OCI-LY3 (cell line): ENCODE measurements at regions not wholly inside any gene's neighbourhood (a gene's known extent, or its start where the extent isn't known, plus 50 kb on each side); places are given as distances from the start of the nearest gene placed in this dataset.

Experiments
- H2AFZ ChIP-seq: fragments of 200-600, 300-600 bp; shearing (Covaris generic); 2 replicates; pipeline ENCODE4 v1.6.0; 2014; ENCODE audit warnings: antibody characterized with exemption, low read depth, low read length
- H3K27ac ChIP-seq: fragments of 200-600, 300-600 bp; sonication (generic); 2 replicates; pipeline ENCODE4 v1.5.1; 2014; ENCODE audit warnings: mild to moderate bottlenecking, low read length, moderate library complexity, mixed read lengths
- H3K27me3 ChIP-seq: fragments of 200-600, 300-600 bp; sonication (generic); 2 replicates; pipeline ENCODE4 v1.6.1; 2014; ENCODE audit warnings: low read depth, low read length, mixed read lengths
- H3K36me3 ChIP-seq: fragments of 200-600, 300-600 bp; sonication (generic); replicated peaks from 2 replicates; pipeline ENCODE3; 2014; ENCODE audit warnings: low read depth, low read length, mixed read lengths
- H3K4me1 ChIP-seq: fragments of 300-600, 200-600 bp; sonication (generic); 2 replicates; pipeline ENCODE4 v1.6.1; 2014; ENCODE audit warnings: low read length, mixed read lengths
- H3K4me2 ChIP-seq: fragments of 200-600, 300-600 bp; sonication (generic); 2 replicates; pipeline ENCODE4 v1.6.1; 2014; ENCODE audit warnings: low read length, mixed read lengths
- H3K4me3 ChIP-seq: fragments of 300-600, 200-600 bp; sonication (generic); 2 replicates; pipeline ENCODE4 v1.5.1; 2014; ENCODE audit warnings: antibody characterized with exemption, mild to moderate bottlenecking, low read length, moderate library complexity
- H3K79me2 ChIP-seq: fragments of 300-600, 200-600 bp; shearing (Covaris generic); 2 replicates; pipeline ENCODE4 v1.6.1; 2014; ENCODE audit warnings: mild to moderate bottlenecking, low read length, mixed read lengths
- H3K9ac ChIP-seq: fragments of 300-600, 200-600 bp; shearing (Covaris generic); 2 replicates; pipeline ENCODE4 v1.6.0; 2014; ENCODE audit warnings: mild to moderate bottlenecking, low read length, moderate library complexity
- H3K9me3 ChIP-seq: fragments of 200-600, 300-600 bp; shearing (Covaris generic); 2 replicates; pipeline ENCODE4 v1.6.1; 2014; ENCODE audit warnings: low read length, mixed read lengths; ENCODE audit not compliant: insufficient read depth
- H4K20me1 ChIP-seq: fragments of 200-600, 300-600 bp; sonication (generic); 2 replicates; pipeline ENCODE4 v1.6.1; 2016; ENCODE audit warnings: low read length, mixed read lengths; ENCODE audit not compliant: insufficient read depth
- EZH2phosphoT487 ChIP-seq: fragments of 200-600 bp; shearing (Covaris generic); IDR thresholded peaks from 2 replicates; pipeline ENCODE4 v1.6.1; 2018; ENCODE audit warnings: antibody characterized with exemption, mixed run types, low read depth
- TF ChIP-seq, protein P1 (sequence below): fragments of 200-600, 300-600 bp; sonication (generic); IDR thresholded peaks from 2 replicates; pipeline ENCODE4 v1.5.1; 2014; ENCODE audit warnings: antibody characterized with exemption, low read length, low read depth

DNA sequence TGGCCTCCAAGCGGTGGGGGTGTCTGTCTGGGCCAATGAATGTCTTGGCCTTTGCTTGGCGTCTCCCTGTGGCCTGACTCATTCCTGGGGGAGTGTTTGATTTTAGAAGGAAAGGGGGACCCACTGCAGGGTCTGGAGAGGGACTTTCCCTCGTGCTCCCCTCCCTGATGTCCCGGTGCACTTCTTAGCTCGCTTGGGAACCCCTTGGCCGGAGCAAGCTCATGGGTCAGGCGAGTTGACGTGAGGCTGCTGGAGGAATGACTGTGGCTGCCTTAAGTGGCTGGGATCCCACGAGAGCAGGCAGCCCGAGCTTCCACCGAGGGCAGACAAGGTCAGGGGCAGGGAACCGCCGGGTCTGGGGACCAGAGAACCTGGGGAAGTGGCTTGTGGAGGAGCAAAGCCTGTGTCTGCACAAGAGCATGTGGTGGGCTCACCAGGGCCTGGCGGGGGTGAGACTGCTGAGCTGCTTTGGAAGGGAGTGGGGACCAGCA, 218.4 kb upstream of the C14orf180 start:
- no peak overlapping the region for H3K4me2 ChIP-seq
- no peaks in the 10 kb centered on the region for H3K4me1 ChIP-seq

DNA sequence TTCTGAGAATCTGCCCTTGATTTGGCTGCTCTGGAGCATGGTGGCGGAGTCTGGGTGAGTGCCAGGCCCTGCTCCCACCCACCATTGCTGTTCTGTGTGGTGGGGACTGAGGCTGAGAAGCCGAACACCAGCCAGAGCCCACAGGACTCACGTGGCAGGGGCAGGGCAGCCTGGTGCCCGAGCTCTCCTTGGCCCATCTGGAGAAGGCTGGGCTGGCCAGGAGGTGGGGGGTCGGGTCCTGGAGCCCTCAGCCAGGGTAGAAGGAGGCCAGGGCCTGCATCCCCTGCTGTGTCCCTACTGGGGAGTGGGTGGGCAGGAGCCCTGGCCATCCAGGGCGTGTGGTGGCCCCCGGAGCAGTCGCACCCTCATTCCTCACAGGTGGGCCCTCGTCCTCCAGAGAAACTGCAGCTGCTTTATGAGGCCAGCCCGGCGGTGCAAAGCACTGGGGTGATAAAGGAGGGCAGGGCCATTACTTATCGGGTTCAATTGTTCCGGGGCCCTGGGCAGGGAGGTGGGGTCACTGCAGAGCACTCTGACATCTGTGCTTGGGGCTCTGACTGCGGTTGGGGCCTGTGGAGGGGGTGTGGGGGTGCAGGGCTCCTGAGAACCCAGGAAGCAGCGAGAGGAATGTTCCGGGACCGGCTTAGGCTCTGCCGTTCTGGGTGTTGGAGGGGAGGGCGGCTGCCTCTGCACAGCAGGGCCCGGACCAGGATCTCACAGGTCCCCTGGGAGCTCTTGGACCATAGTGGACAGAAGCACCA, 217.5 kb upstream of the C14orf180 start:
- TF ChIP-seq, protein P1, sequence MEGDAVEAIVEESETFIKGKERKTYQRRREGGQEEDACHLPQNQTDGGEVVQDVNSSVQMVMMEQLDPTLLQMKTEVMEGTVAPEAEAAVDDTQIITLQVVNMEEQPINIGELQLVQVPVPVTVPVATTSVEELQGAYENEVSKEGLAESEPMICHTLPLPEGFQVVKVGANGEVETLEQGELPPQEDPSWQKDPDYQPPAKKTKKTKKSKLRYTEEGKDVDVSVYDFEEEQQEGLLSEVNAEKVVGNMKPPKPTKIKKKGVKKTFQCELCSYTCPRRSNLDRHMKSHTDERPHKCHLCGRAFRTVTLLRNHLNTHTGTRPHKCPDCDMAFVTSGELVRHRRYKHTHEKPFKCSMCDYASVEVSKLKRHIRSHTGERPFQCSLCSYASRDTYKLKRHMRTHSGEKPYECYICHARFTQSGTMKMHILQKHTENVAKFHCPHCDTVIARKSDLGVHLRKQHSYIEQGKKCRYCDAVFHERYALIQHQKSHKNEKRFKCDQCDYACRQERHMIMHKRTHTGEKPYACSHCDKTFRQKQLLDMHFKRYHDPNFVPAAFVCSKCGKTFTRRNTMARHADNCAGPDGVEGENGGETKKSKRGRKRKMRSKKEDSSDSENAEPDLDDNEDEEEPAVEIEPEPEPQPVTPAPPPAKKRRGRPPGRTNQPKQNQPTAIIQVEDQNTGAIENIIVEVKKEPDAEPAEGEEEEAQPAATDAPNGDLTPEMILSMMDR: no peak
- TF ChIP-seq EZH2phosphoT487: no peak
- Histone ChIP-seq H3K4me1 (no peaks in the 10 kb centered on the region), H3K9ac (no peak overlapping the region), H3K9me3 (no peaks in the 10 kb centered on the region), H3K36me3 (no peaks in the 10 kb centered on the region), H2AFZ (no peak overlapping the region), H3K27me3 (no peaks in the 10 kb centered on the region), H4K20me1 (no peaks in the 10 kb centered on the region), H3K79me2 (no peaks in the 10 kb centered on the region), H3K27ac (no peak overlapping the region), H3K4me2 (no peak overlapping the region), H3K4me3 (no peak overlapping the region)

More for the DNA sequence above, 218.4 kb upstream of the C14orf180 start:
- Histone ChIP-seq H3K9me3 (no peaks in the 10 kb centered on the region), H3K36me3 (no peaks in the 10 kb centered on the region), H3K27me3 (no peaks in the 10 kb centered on the region), H2AFZ (no peak overlapping the region), H3K4me3 (no peak overlapping the region), H3K27ac (no peak overlapping the region), H3K9ac (no peak overlapping the region), H4K20me1 (no peaks in the 10 kb centered on the region), H3K79me2 (no peaks in the 10 kb centered on the region)
- TF ChIP-seq, protein P1: no peak
- no peak for TF ChIP-seq EZH2phosphoT487

DNA sequence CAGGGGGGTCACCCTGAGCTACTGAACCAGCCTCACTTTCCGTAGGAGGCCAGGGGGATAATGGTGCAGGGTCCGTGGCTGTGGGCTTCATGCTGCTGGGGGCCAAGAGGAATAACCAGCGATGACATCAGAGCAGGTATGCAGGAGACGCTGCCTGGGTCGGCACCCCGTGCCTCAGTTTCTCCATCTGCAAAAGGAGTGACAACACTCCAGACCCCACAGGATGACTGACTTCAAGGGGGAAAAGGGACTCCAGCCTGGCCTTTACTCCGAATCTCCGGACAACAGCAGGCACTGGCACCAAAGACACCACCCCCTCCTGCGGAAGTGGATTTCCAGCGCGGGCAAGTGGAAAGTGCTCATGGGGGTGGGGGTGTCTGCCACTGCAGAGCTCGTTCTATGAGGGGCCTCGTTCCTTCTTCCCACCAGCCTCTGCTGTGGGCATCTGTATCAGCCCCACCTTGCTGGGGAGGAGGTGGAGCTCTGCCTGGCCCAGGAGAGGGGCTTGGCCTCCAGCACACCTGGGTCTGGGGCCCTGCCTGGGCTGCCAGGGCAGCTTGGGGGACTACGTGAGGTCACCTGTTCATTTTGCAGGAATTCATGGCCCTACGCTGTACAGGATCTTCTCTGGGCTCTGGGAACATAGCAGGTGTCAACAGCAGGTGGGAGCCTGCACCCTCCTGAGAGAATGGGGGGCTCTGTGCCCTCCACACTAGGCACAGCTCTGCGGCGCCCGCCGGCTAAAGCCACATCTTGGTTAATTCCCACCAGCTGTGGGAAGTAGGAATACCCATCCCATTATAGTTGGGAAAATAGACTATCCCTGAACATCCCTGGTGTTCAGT, 216.6 kb upstream of the C14orf180 start:
- Histone ChIP-seq H3K9ac (no peak overlapping the region), H4K20me1 (no peaks in the 10 kb centered on the region), H3K4me3 (no peak overlapping the region), H3K79me2 (no peaks in the 10 kb centered on the region), H3K9me3 (no peaks in the 10 kb centered on the region), H3K4me1 (no peaks in the 10 kb centered on the region), H3K36me3 (no peaks in the 10 kb centered on the region), H3K4me2 (no peak overlapping the region), H3K27ac (no peak overlapping the region), H3K27me3 (no peaks in the 10 kb centered on the region), H2AFZ (no peak overlapping the region)
- no peak for TF ChIP-seq EZH2phosphoT487
- TF ChIP-seq, protein P1: no peak
